GM18511 (cell line): ENCODE measurements at regions not wholly inside any gene's neighbourhood (a gene's known extent, or its start where the extent isn't known, plus 50 kb on each side); places are given as distances from the start of the nearest gene placed in this dataset.

ENCODE experiments used
- ATAC-seq: cut with Tn5 transposase; IDR thresholded peaks from one replicate; pipeline ENCODE4 v1.9.1; 2021; ENCODE audit warnings: mild to moderate bottlenecking, moderate library complexity; ENCODE audit not compliant: unreplicated experiment

- ATAC-seq: no peak
Observed at GRCh38 chr4:59068722-59069418, 1958.7 kb upstream of the IGFBP7 start.

GRCh38 chr4:59086410-59086809 lies 1976.2 kb upstream of the IGFBP7 start:
- ATAC-seq: no peak

- no peak for ATAC-seq
Observed at GRCh38 chr4:59091146-59092142, 1981.3 kb upstream of the IGFBP7 start.

- no peak for ATAC-seq
Observed at GRCh38 chr4:59094505-59094904, 1984.3 kb upstream of the IGFBP7 start.

- no peak for ATAC-seq
Observed at GRCh38 chr4:59102311-59102710, 1992.1 kb upstream of the IGFBP7 start.

- ATAC-seq: no peak
Observed at GRCh38 chr4:59120287-59120814, 2010.2 kb upstream of the IGFBP7 start.

- no peak for ATAC-seq
Observed at GRCh38 chr4:59122626-59123025, 2012.4 kb upstream of the IGFBP7 start.

- ATAC-seq: no peak
Observed at GRCh38 chr4:59126159-59126558, 2016.0 kb upstream of the IGFBP7 start.

GRCh38 chr4:59127006-59127405 lies 2016.8 kb upstream of the IGFBP7 start:
- ATAC-seq: no peak

- no peak for ATAC-seq
Observed at GRCh38 chr4:59127743-59128142, 2017.6 kb upstream of the IGFBP7 start.

- no peak for ATAC-seq
Observed at GRCh38 chr4:59135248-59135985, 2025.2 kb upstream of the IGFBP7 start.

- ATAC-seq: no peak
Observed at GRCh38 chr4:59161249-59161648, 2038.9 kb upstream of the ADGRL3 start.

GRCh38 chr4:59175617-59176016 lies 2024.5 kb upstream of the ADGRL3 start:
- no peak for ATAC-seq

- ATAC-seq: no peak
Observed at GRCh38 chr4:59179372-59179771, 2020.8 kb upstream of the ADGRL3 start.

GRCh38 chr4:59180161-59180560 lies 2020.0 kb upstream of the ADGRL3 start:
- no peak for ATAC-seq

GRCh38 chr4:59180969-59181368 lies 2019.2 kb upstream of the ADGRL3 start:
- no peak for ATAC-seq

- ATAC-seq: no peak
Observed at GRCh38 chr4:59195839-59196238, 2004.3 kb upstream of the ADGRL3 start.

- ATAC-seq: no peak
Observed at GRCh38 chr4:59200992-59201391, 1999.1 kb upstream of the ADGRL3 start.

GRCh38 chr4:59217910-59218631 lies 1982.1 kb upstream of the ADGRL3 start:
- ATAC-seq: no peak

GRCh38 chr4:59222221-59222620 lies 1977.9 kb upstream of the ADGRL3 start:
- ATAC-seq: no peak
